SK-N-SH (cell line): ENCODE measurements at regions not wholly inside any gene's neighbourhood (a gene's known extent, or its start where the extent isn't known, plus 50 kb on each side); places are given as distances from the start of the nearest gene placed in this dataset.

ENCODE experiments used
- CTCF ChIA-PET: fragments of 300-600, 350-600 bp; formaldehyde crosslinking; extraction: SDS; loops from one replicate; lab custom pipeline; 2021; lab: Yijun Ruan, JAX
- POLR2A ChIA-PET: fragments of 350-600 bp; sonication (Branson Sonifier 250); formaldehyde crosslinking; extraction: SDS; loops from one replicate; lab custom pipeline; 2020; ENCODE audit warnings: antibody characterized with exemption, inconsistent platforms; lab: Yijun Ruan, JAX
- DNase-seq: peaks from one replicate; pipeline ENCODE4 v3.0.0; 2012
- H2AFZ ChIP-seq: fragments of 200-600 bp; sonication (generic); 2 replicates; pipeline ENCODE4 v1.8.1; 2016; ENCODE audit warnings: antibody characterized with exemption, mild to moderate bottlenecking, low read depth
- H3F3A ChIP-seq: fragments of 200-600 bp; sonication (generic); replicated peaks from 2 replicates; pipeline ENCODE3; 2016; ENCODE audit warnings: antibody characterized with exemption, mild to moderate bottlenecking; ENCODE audit not compliant: insufficient read depth
- H3K27ac ChIP-seq, 2 experiments: fragments of 200-500 bp in 1 of 2; fragments of 200-600 bp in 1 of 2; sonication (Bioruptor generic) in 1 of 2; sonication (generic), shearing (Covaris generic) in 1 of 2; 2 replicates each; pipeline versions ENCODE4 v1.5.1 to v1.6.1; 2014 to 2016; ENCODE audit warnings: low read depth in 2 of 2, inconsistent platforms in 1 of 2, low read length in 1 of 2, mild to moderate bottlenecking in 1 of 2, mixed read lengths in 1 of 2
- H3K27me3 ChIP-seq: fragments of 200-600 bp; sonication (generic), shearing (Covaris generic); 2 replicates; pipeline ENCODE4 v1.6.1; 2016; ENCODE audit warnings: mixed run types; ENCODE audit not compliant: insufficient read depth
- H3K36me3 ChIP-seq, 2 experiments: fragments of 200-500 bp in 1 of 2; fragments of 200-600 bp in 1 of 2; sonication (Bioruptor generic) in 1 of 2; sonication (generic) in 1 of 2; replicated peaks in 1 of 2; 2 replicates each; pipeline versions ENCODE3 to v1.5.1; 2014 to 2016; ENCODE audit warnings: low read length in 1 of 2, mild to moderate bottlenecking in 1 of 2; ENCODE audit not compliant: insufficient read depth in 2 of 2, control insufficient read depth in 1 of 2
- H3K4me1 ChIP-seq, 2 experiments: fragments of 200-500 bp in 1 of 2; fragments of 200-600 bp in 1 of 2; sonication (Bioruptor generic) in 1 of 2; sonication (generic), shearing (Covaris generic) in 1 of 2; 2 replicates each; pipeline versions ENCODE4 v1.5.1 to v1.6.1; 2014 to 2016; ENCODE audit warnings: low read depth in 1 of 2, low read length in 1 of 2, mixed run types in 1 of 2; ENCODE audit not compliant: insufficient read depth in 2 of 2, control insufficient read depth in 1 of 2
- H3K4me2 ChIP-seq: fragments of 200-600 bp; sonication (generic), shearing (Covaris generic); 2 replicates; pipeline ENCODE4 v1.6.1; 2017; ENCODE audit warnings: mixed run types
- H3K4me3 ChIP-seq, 2 experiments: fragments of 200-500 bp in 1 of 2; fragments of 200-600 bp in 1 of 2; sonication (Bioruptor generic) in 1 of 2; sonication (generic), shearing (Covaris generic) in 1 of 2; 2 replicates each; pipeline versions ENCODE4 v1.5.1 to v1.8.1; 2014 to 2016; ENCODE audit warnings: low read depth in 2 of 2, inconsistent platforms in 1 of 2, low read length in 1 of 2, mild to moderate bottlenecking in 1 of 2, mixed read lengths in 1 of 2, moderate library complexity in 1 of 2
- H3K79me2 ChIP-seq: fragments of 200-600 bp; sonication (generic); 2 replicates; pipeline ENCODE4 v1.8.1; 2017; ENCODE audit warnings: mild to moderate bottlenecking; ENCODE audit not compliant: insufficient read depth
- H3K9ac ChIP-seq: fragments of 200-600 bp; sonication (generic); 2 replicates; pipeline ENCODE4 v1.6.1; 2017; ENCODE audit warnings: mixed run types
- H3K9me2 ChIP-seq: fragments of 200-600 bp; sonication (generic); 2 replicates; pipeline ENCODE4 v1.6.1; 2017; ENCODE audit warnings: mixed run types
- H3K9me3 ChIP-seq: fragments of 200-600 bp; sonication (generic); 2 replicates; pipeline ENCODE4 v1.6.1; 2017; ENCODE audit warnings: mixed run types, mild to moderate bottlenecking, moderate library complexity
- H4K20me1 ChIP-seq: fragments of 200-600 bp; sonication (generic); 2 replicates; pipeline ENCODE4 v1.6.1; 2017; ENCODE audit warnings: mild to moderate bottlenecking, mixed run types; ENCODE audit not compliant: insufficient read depth
- CHD2 ChIP-seq: fragments of 150-350 bp; IDR thresholded peaks from 2 replicates; pipeline ENCODE4 v1.6.1; 2018; ENCODE audit warnings: low read length; ENCODE audit not compliant: partially characterized antibody
- CTCF ChIP-seq: fragments of 200-600 bp; sonication (generic); IDR thresholded peaks from 2 replicates; pipeline ENCODE4 v1.6.1; 2017; ENCODE audit warnings: antibody characterized with exemption, mild to moderate bottlenecking, moderate library complexity
- GABPA ChIP-seq: IDR thresholded peaks from 2 replicates; pipeline ENCODE4 v1.4.0; 2012; ENCODE audit warnings: low read depth, mild to moderate bottlenecking
- GATA2 ChIP-seq: sonication (generic); formaldehyde crosslinking; IDR thresholded peaks from 2 replicates; pipeline ENCODE4 v1.5.0; 2020; ENCODE audit warnings: mild to moderate bottlenecking, missing genetic modification reagents
- MEF2A ChIP-seq: IDR thresholded peaks from 2 replicates; pipeline ENCODE4 v1.4.0; 2012; ENCODE audit warnings: low read depth, borderline replicate concordance
- MXI1 ChIP-seq: IDR thresholded peaks from 2 replicates; pipeline ENCODE4 v1.6.1; 2012; ENCODE audit warnings: mild to moderate bottlenecking, low read depth, low read length, improper control_type of control experiment
- NRF1 ChIP-seq: IDR thresholded peaks from 2 replicates; pipeline ENCODE4 v1.6.1; 2012; ENCODE audit warnings: low read depth, mild to moderate bottlenecking, low read length
- RAD21 ChIP-seq: IDR thresholded peaks from 2 replicates; pipeline ENCODE4 v1.6.1; 2012; ENCODE audit warnings: mild to moderate bottlenecking, low read length
- RCOR1 ChIP-seq: fragments of 150-350 bp; IDR thresholded peaks from 2 replicates; pipeline ENCODE4 v1.6.1; 2017; ENCODE audit warnings: antibody characterized with exemption, low read length
- REST ChIP-seq: IDR thresholded peaks from 2 replicates; pipeline ENCODE4 v1.6.1; 2012; ENCODE audit warnings: mild to moderate bottlenecking, low read depth, low read length, moderate library complexity
- SIN3A ChIP-seq: IDR thresholded peaks from 2 replicates; pipeline ENCODE4 v1.6.1; 2012; ENCODE audit warnings: low read depth, mild to moderate bottlenecking, low read length, moderate library complexity, borderline replicate concordance
- SMC3 ChIP-seq: IDR thresholded peaks from 2 replicates; pipeline ENCODE4 v1.6.1; 2012; ENCODE audit warnings: low read depth, low read length, improper control_type of control experiment
- TAF1 ChIP-seq: IDR thresholded peaks from 2 replicates; pipeline ENCODE4 v1.6.1; 2012; ENCODE audit warnings: low read depth, mild to moderate bottlenecking, low read length, moderate library complexity, borderline replicate concordance
- USF2 ChIP-seq: fragments of 150-350 bp; IDR thresholded peaks from 2 replicates; pipeline ENCODE4 v1.6.1; 2017; ENCODE audit warnings: antibody characterized with exemption, low read length, low read depth, borderline replicate concordance
- ZBTB33 ChIP-seq: IDR thresholded peaks from 2 replicates; pipeline ENCODE4 v1.4.0; 2012; ENCODE audit warnings: low read depth, borderline replicate concordance
- WGBS: methylation state at CpG from one replicate; pipeline ENCODE4 v1.1.6; 2017; ENCODE audit warnings: low lambda C conversion rate; 5-methylcytosine and 5-hydroxymethylcytosine counted together

- TF ChIP-seq MEF2A: no peak
- no peak for TF ChIP-seq CTCF
- no peak for TF ChIP-seq USF2
- Histone ChIP-seq H4K20me1 (no peaks in the 10 kb centered on the region), H3F3A (no peaks in the 10 kb centered on the region), H3K9me2 (no peaks in the 10 kb centered on the region), H3K4me2 (no peak overlapping the region), H3K36me3 (no peaks in the 10 kb centered on the region), H3K27ac (no peak overlapping the region), H3K4me3 (no peak overlapping the region), H3K27me3 (no peaks in the 10 kb centered on the region), H3K9me3 (no peaks in the 10 kb centered on the region), H3K4me1 (no peaks in the 10 kb centered on the region), H3K9ac (no peak overlapping the region), H3K79me2 (no peaks in the 10 kb centered on the region), H2AFZ (no peak overlapping the region)
- ChIA-PET CTCF (interaction anchor here (1.3 to 2.3 kb wide), 2 partner anchors 12 kb away, joined by 5 to 10 read pairs; no protein-coding TSS in a partner anchor), POLR2A (no interaction called here)
- no peak for DNase-seq
- 51% methylated on average over 5 of the region's 5 CpGs for WGBS
Observed at GRCh38 chr3:102661707-102662497, 227.1 kb downstream of the ZPLD1 start.

GRCh38 chr3:102662498-102662772, 227.6 kb downstream of the ZPLD1 start:
- TF ChIP-seq RAD21 (no peak), MXI1 (no peak), RCOR1 (no peak), SMC3 (no peak), CHD2 (no peak), ZBTB33 (no peak), GATA2 (CRISPR knock-in tag) (no peak), GABPA (no peak), NRF1 (no peak), TAF1 (no peak), REST (no peak), SIN3A (no peak)
- no peaks in the 10 kb centered on the region for H3K27me3 ChIP-seq
- no peaks in the 10 kb centered on the region for H3F3A ChIP-seq
- no peak overlapping the region for H3K27ac ChIP-seq
- ChIA-PET POLR2A (no interaction called here), CTCF (interaction anchor here (1.3 kb wide), 1 partner anchor 11 kb away, joined by 5 read pairs; no protein-coding TSS in a partner anchor)
- no peak overlapping the region for H3K9ac ChIP-seq
- H3K9me2 ChIP-seq: no peaks in the 10 kb centered on the region
- no peak for DNase-seq
- H3K9me3 ChIP-seq: no peaks in the 10 kb centered on the region
- no peaks in the 10 kb centered on the region for H4K20me1 ChIP-seq
- H3K4me1 ChIP-seq: no peaks in the 10 kb centered on the region
- no peak overlapping the region for H3K4me3 ChIP-seq
- H3K4me2 ChIP-seq: no peak overlapping the region
- H3K36me3 ChIP-seq: no peaks in the 10 kb centered on the region
- H3K79me2 ChIP-seq: no peaks in the 10 kb centered on the region
- H2AFZ ChIP-seq: no peak overlapping the region
